SU-DHL-6 (cell line): ENCODE measurements at regions not wholly inside any gene's neighbourhood (a gene's known extent, or its start where the extent isn't known, plus 50 kb on each side); places are given as distances from the start of the nearest gene placed in this dataset.

Experiments used
- EZH2phosphoT487 ChIP-seq: fragments of 200-600 bp; sonication (generic), shearing (Covaris generic); conservative IDR thresholded peaks from 2 replicates; pipeline ENCODE4 v1.6.1; 2018; ENCODE audit warnings: mild to moderate bottlenecking, antibody characterized with exemption, low read length, moderate library complexity, mixed read lengths
- TF ChIP-seq, protein P1 (sequence below): fragments of 200-600 bp; sonication (generic); IDR thresholded peaks from one replicate; pipeline ENCODE4 v1.5.1; 2017; ENCODE audit warnings: antibody characterized with exemption, mild to moderate bottlenecking, low read length, moderate library complexity; ENCODE audit not compliant: insufficient read depth, poor library complexity, severe bottlenecking

DNA sequence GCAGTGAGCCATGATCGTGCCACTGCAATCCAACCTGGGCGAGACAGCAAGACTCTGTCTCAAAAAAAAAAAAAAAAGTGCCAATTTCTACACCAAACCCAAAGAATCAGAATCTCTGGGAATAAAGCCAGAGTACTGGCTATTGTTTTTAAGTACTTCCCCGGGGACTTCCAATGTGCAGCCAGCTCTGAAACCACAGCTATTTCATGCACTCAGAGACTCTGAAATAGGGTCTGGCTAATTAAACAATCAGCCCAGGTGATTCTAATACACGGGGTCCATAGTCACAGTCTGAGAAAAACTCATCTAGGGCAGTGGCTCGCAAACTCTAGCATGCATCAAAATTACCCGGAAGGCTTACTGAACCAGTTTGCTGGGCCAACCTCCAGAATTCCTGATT, 56.3 kb downstream of the SIX6 start:
- TF ChIP-seq, protein P1, sequence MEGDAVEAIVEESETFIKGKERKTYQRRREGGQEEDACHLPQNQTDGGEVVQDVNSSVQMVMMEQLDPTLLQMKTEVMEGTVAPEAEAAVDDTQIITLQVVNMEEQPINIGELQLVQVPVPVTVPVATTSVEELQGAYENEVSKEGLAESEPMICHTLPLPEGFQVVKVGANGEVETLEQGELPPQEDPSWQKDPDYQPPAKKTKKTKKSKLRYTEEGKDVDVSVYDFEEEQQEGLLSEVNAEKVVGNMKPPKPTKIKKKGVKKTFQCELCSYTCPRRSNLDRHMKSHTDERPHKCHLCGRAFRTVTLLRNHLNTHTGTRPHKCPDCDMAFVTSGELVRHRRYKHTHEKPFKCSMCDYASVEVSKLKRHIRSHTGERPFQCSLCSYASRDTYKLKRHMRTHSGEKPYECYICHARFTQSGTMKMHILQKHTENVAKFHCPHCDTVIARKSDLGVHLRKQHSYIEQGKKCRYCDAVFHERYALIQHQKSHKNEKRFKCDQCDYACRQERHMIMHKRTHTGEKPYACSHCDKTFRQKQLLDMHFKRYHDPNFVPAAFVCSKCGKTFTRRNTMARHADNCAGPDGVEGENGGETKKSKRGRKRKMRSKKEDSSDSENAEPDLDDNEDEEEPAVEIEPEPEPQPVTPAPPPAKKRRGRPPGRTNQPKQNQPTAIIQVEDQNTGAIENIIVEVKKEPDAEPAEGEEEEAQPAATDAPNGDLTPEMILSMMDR, result no peak
- no peak for TF ChIP-seq EZH2phosphoT487
